ENCODE measurements at regions not wholly inside any gene's neighbourhood (a gene's known extent, or its start where the extent isn't known, plus 50 kb on each side); places are given as distances from the start of the nearest gene placed in this dataset.

- Histone ChIP-seq H4K8ac (replicated peaks; ENCODE audit: insufficient read length, low read depth, low read length) (no peak overlapping the region), H3K9me3 (ENCODE audit: control insufficient read depth, low read depth, low read length) (no peaks in the 10 kb centered on the region), H3K4me2 (ENCODE audit: insufficient read depth, insufficient read length, low read length) (no peak overlapping the region), H3K23me2 (ENCODE audit: insufficient read length, low read depth, low read length, poor library complexity, severe bottlenecking) (no peaks in the 10 kb centered on the region), H3K9ac (ENCODE audit: extremely low read depth, insufficient read length, low read length) (no peak overlapping the region), H3K27me3 (ENCODE audit: insufficient read depth, low read length) (no peaks in the 10 kb centered on the region), H3K4me1 (ENCODE audit: insufficient read depth, low read length) (no peaks in the 10 kb centered on the region; the same call in 1 of the 2 replicates), H3K56ac (ENCODE audit: insufficient read length, low read depth, low read length) (no peak overlapping the region), H3K27ac (ENCODE audit: insufficient read length, low read depth, low read length) (no peak overlapping the region), H2BK12ac (ENCODE audit: insufficient read length, low read depth, low read length) (no peak overlapping the region), H4K91ac (ENCODE audit: insufficient read length, low read depth, low read length) (no peak overlapping the region), H2BK15ac (ENCODE audit: low read depth, low read length) (no peak overlapping the region), H3K79me2 (ENCODE audit: insufficient read depth, low read length) (no peaks in the 10 kb centered on the region), H2BK20ac (ENCODE audit: low read depth, low read length, poor library complexity, severe bottlenecking) (no peak overlapping the region), H4K20me1 (ENCODE audit: control insufficient read depth, insufficient read depth, insufficient read length) (no peaks in the 10 kb centered on the region), H2BK120ac (ENCODE audit: low read depth, low read length, poor library complexity, severe bottlenecking) (no peak overlapping the region), H2BK5ac (ENCODE audit: insufficient read length, low read length) (no peak overlapping the region), H3K18ac (ENCODE audit: insufficient read length, low read depth, low read length) (no peak overlapping the region), H4K5ac (ENCODE audit: insufficient read length, low read depth, low read length) (no peak overlapping the region), H3K14ac (ENCODE audit: insufficient read depth, low read length) (no peak overlapping the region), H3T11ph (ENCODE audit: low read length) (no peak overlapping the region), H2AFZ (ENCODE audit: low read length) (no peak overlapping the region), H3K4ac (ENCODE audit: low read depth, low read length) (no peak overlapping the region), H2AK5ac (ENCODE audit: insufficient read length, low read length) (no peak overlapping the region), H3K79me1 (ENCODE audit: insufficient read depth, low read depth, low read length, poor library complexity, severe bottlenecking) (no peaks in the 10 kb centered on the region), H3K23ac (ENCODE audit: insufficient read length, low read depth, low read length) (no peak overlapping the region)
- Mint-ChIP-seq H3K9me3 (no peaks in the 10 kb centered on the region), H3K27ac (no peak overlapping the region), H3K4me3 (no peak overlapping the region), H3K27me3 (ENCODE audit: low read depth) (0 out of 2 replicates have a peak, but pooled peaks cover 2% of the 10 kb centered on the region), H3K4me1 (no peaks in the 10 kb centered on the region), H3K36me3 (ENCODE audit: insufficient read depth in 1 of 3, low read depth in 3 of 3) (no peaks in the 10 kb centered on the region)
- TF ChIP-seq CTCF (conservative IDR thresholded peaks at IDR 0.05): no peak
- DNase-seq: no peak
- WGBS (ENCODE audit: extremely low coverage, insufficient read length, low lambda C conversion rate): no CpG with 5 or more reads among the region's 1 CpG
Observed at GRCh38 chr13:66128201-66128600, 1101.9 kb downstream of the PCDH9 start.
